VCaP (cell line): ENCODE measurements at regions not wholly inside any gene's neighbourhood (a gene's known extent, or its start where the extent isn't known, plus 50 kb on each side); places are given as distances from the start of the nearest gene placed in this dataset.

Experiments
- H3K27ac ChIP-seq: fragments of 450-650 bp; 2 replicates; pipeline ENCODE4 v1.5.1; 2017
- CTCF ChIP-seq: fragments of 450-650 bp; conservative IDR thresholded peaks from 2 replicates; pipeline ENCODE4 v1.5.1; 2017; ENCODE audit warnings: mild to moderate bottlenecking, moderate library complexity

- H3K27ac ChIP-seq: peak overlapping the region; percentile 63
- TF ChIP-seq CTCF: no peak
These were observed 517.1 kb upstream of the ZFP42 start for GRCh38 chr4:187478292-187479140.

GRCh38 chr4:187479511-187479910 lies 516.1 kb upstream of the ZFP42 start:
- peak overlapping the region; percentile 63 for H3K27ac ChIP-seq
- no peak for TF ChIP-seq CTCF

- no peak for TF ChIP-seq CTCF
- peak overlapping the region; percentile 63 for H3K27ac ChIP-seq
These were observed 515.1 kb upstream of the ZFP42 start for GRCh38 chr4:187480146-187481145.

GRCh38 chr4:187484186-187484585 lies 511.4 kb upstream of the ZFP42 start:
- H3K27ac ChIP-seq: no peak overlapping the region
- TF ChIP-seq CTCF: no peak

- TF ChIP-seq CTCF: no peak
- H3K27ac ChIP-seq: no peak overlapping the region
These were observed 509.9 kb upstream of the ZFP42 start for GRCh38 chr4:187485676-187486075.

- TF ChIP-seq CTCF: no peak
- no peak overlapping the region for H3K27ac ChIP-seq
These were observed 504.3 kb upstream of the ZFP42 start for GRCh38 chr4:187491286-187491685.

- TF ChIP-seq CTCF: no peak
- no peak overlapping the region for H3K27ac ChIP-seq
These were observed 503.6 kb upstream of the ZFP42 start for GRCh38 chr4:187491959-187492358.
